Neural cell (in vitro differentiated cells): ENCODE measurements at regions not wholly inside any gene's neighbourhood (a gene's known extent, or its start where the extent isn't known, plus 50 kb on each side); places are given as distances from the start of the nearest gene placed in this dataset.

Experiments
- H2AFZ ChIP-seq: fragments of 200-600, 300-800 bp; sonication (generic), shearing (Covaris generic); 2 replicates; pipeline ENCODE4 v1.6.0; 2014; ENCODE audit warnings: low read depth, mild to moderate bottlenecking, antibody characterized with exemption, low read length, moderate library complexity
- H3F3A ChIP-seq: fragments of 200-600 bp; shearing (Covaris generic); 2 replicates; pipeline ENCODE4 v1.6.1; 2016; ENCODE audit warnings: mild to moderate bottlenecking, moderate library complexity, mixed read lengths, antibody characterized with exemption, low read length; ENCODE audit not compliant: insufficient read depth, poor library complexity, severe bottlenecking
- H3K27ac ChIP-seq: fragments of 200-600, 300-800 bp; sonication (generic), shearing (Covaris generic); 2 replicates; pipeline ENCODE4 v1.5.1; 2014; ENCODE audit warnings: mild to moderate bottlenecking, low read length, moderate library complexity
- H3K27me3 ChIP-seq: fragments of 300-800, 200-600 bp; sonication (generic), shearing (Covaris generic); 2 replicates; pipeline ENCODE4 v1.6.0; 2014; ENCODE audit warnings: mild to moderate bottlenecking, low read depth, low read length, moderate library complexity; ENCODE audit not compliant: insufficient read depth
- H3K36me3 ChIP-seq: fragments of 300-800, 200-600 bp; sonication (generic), shearing (Covaris generic); 2 replicates; pipeline ENCODE4 v1.5.1; 2014; ENCODE audit warnings: mild to moderate bottlenecking, antibody characterized with exemption, low read length, moderate library complexity; ENCODE audit not compliant: insufficient read depth
- H3K4me2 ChIP-seq: fragments of 300-800, 200-600 bp; sonication (generic), shearing (Covaris generic); 2 replicates; pipeline ENCODE4 v1.6.0; 2014; ENCODE audit warnings: mild to moderate bottlenecking, low read length
- H3K4me3 ChIP-seq: fragments of 300-800, 200-600 bp; sonication (generic), shearing (Covaris generic); 2 replicates; pipeline ENCODE4 v1.5.1; 2014; ENCODE audit warnings: mild to moderate bottlenecking, low read length, moderate library complexity
- H3K79me2 ChIP-seq: fragments of 200-600 bp; shearing (Covaris generic); replicated peaks from 2 replicates; pipeline ENCODE4 v1.6.0; 2014; ENCODE audit warnings: mild to moderate bottlenecking, low read length, moderate library complexity; ENCODE audit not compliant: insufficient read depth
- H3K9ac ChIP-seq: fragments of 300-800, 200-600 bp; sonication (generic), shearing (Covaris generic); 2 replicates; pipeline ENCODE4 v1.6.1; 2016; ENCODE audit warnings: mild to moderate bottlenecking, low read length, mixed read lengths
- H3K9me2 ChIP-seq: fragments of 200-600 bp; shearing (Covaris generic); 2 replicates; pipeline ENCODE4 v1.6.1; 2016; ENCODE audit warnings: mild to moderate bottlenecking, low read length, mixed read lengths; ENCODE audit not compliant: insufficient read depth
- H3K9me3 ChIP-seq: fragments of 200-600, 300-800 bp; sonication (generic), shearing (Covaris generic); 2 replicates; pipeline ENCODE4 v1.6.1; 2016; ENCODE audit warnings: mild to moderate bottlenecking, mixed run types, low read length, moderate library complexity, mixed read lengths
- H4K20me1 ChIP-seq: fragments of 200-600 bp; shearing (Covaris generic); 2 replicates; pipeline ENCODE4 v1.6.1; 2016; ENCODE audit warnings: mild to moderate bottlenecking, mixed run types; ENCODE audit not compliant: insufficient read depth
- CTCF ChIP-seq: fragments of 450-650 bp; IDR thresholded peaks from 2 replicates; pipeline ENCODE4 v1.5.1; 2014; ENCODE audit warnings: antibody characterized with exemption, mild to moderate bottlenecking, moderate library complexity; ENCODE audit not compliant: poor library complexity, severe bottlenecking
- EP300 ChIP-seq: fragments of 450-650 bp; conservative IDR thresholded peaks from 2 replicates; pipeline ENCODE4 v1.6.1; 2014; ENCODE audit warnings: antibody characterized with exemption, mild to moderate bottlenecking, moderate library complexity; ENCODE audit not compliant: poor library complexity, severe bottlenecking
- EZH2 ChIP-seq: fragments of 200-600, 300-800 bp; shearing (Covaris generic), sonication (generic); IDR thresholded peaks from 2 replicates; pipeline ENCODE4 v1.6.1; 2014; ENCODE audit warnings: antibody characterized with exemption, low read length, borderline replicate concordance, mild to moderate bottlenecking; ENCODE audit not compliant: insufficient read depth, poor library complexity, severe bottlenecking
- MXI1 ChIP-seq: fragments of 450-650 bp; conservative IDR thresholded peaks from 2 replicates; pipeline ENCODE4 v1.6.1; 2014; ENCODE audit warnings: antibody characterized with exemption, mild to moderate bottlenecking; ENCODE audit not compliant: poor library complexity, severe bottlenecking
- POLR2AphosphoS5 ChIP-seq: IDR thresholded peaks from 2 replicates; pipeline ENCODE4 v1.6.1; 2012
- RAD21 ChIP-seq: fragments of 450-650 bp; conservative IDR thresholded peaks from 2 replicates; pipeline ENCODE4 v1.6.1; 2014; ENCODE audit warnings: antibody characterized with exemption, mild to moderate bottlenecking, moderate library complexity
- REST ChIP-seq: IDR thresholded peaks from 2 replicates; pipeline ENCODE4 v1.6.1; 2012; ENCODE audit warnings: borderline replicate concordance
- SMC3 ChIP-seq: fragments of 450-650 bp; conservative IDR thresholded peaks from 2 replicates; pipeline ENCODE4 v1.6.1; 2014; ENCODE audit warnings: antibody characterized with exemption, mild to moderate bottlenecking, moderate library complexity; ENCODE audit not compliant: poor library complexity
- TAF1 ChIP-seq: IDR thresholded peaks from 2 replicates; pipeline ENCODE4 v1.6.1; 2012; ENCODE audit warnings: low read depth

- Histone ChIP-seq H3K27ac (no peak overlapping the region), H3K79me2 (no peaks in the 10 kb centered on the region), H3K27me3 (no peaks in the 10 kb centered on the region), H2AFZ (no peak overlapping the region), H3K36me3 (no peaks in the 10 kb centered on the region), H3K9me2 (no peaks in the 10 kb centered on the region), H3F3A (no peaks in the 10 kb centered on the region), H3K9ac (no peak overlapping the region), H3K4me3 (no peak overlapping the region), H3K9me3 (no peaks in the 10 kb centered on the region), H4K20me1 (no peaks in the 10 kb centered on the region), H3K4me2 (no peak overlapping the region)
- TF ChIP-seq TAF1 (no peak), POLR2AphosphoS5 (no peak), CTCF (no peak), SMC3 (no peak), EZH2 (no peak), RAD21 (no peak), MXI1 (no peak), REST (no peak), EP300 (no peak)
These were observed 110.3 kb upstream of the BACH2 start for GRCh38 chr6:90406957-90407356.

GRCh38 chr6:90406142-90406794 lies 109.6 kb upstream of the BACH2 start:
- no peak overlapping the region for H3K27ac ChIP-seq
- no peak overlapping the region for H3K4me3 ChIP-seq
- H3F3A ChIP-seq, result no peaks in the 10 kb centered on the region
- no peak overlapping the region for H2AFZ ChIP-seq
- no peak overlapping the region for H3K9ac ChIP-seq
- H3K4me2 ChIP-seq, result no peak overlapping the region
- no peaks in the 10 kb centered on the region for H3K36me3 ChIP-seq
- no peaks in the 10 kb centered on the region for H3K9me3 ChIP-seq
- no peak for TF ChIP-seq CTCF
- H3K9me2 ChIP-seq, result no peaks in the 10 kb centered on the region
- no peaks in the 10 kb centered on the region for H4K20me1 ChIP-seq
- H3K27me3 ChIP-seq, result no peaks in the 10 kb centered on the region
- H3K79me2 ChIP-seq, result no peaks in the 10 kb centered on the region
